ENCODE measurements at regions not wholly inside any gene's neighbourhood (a gene's known extent, or its start where the extent isn't known, plus 50 kb on each side); places are given as distances from the start of the nearest gene placed in this dataset.

DNA sequence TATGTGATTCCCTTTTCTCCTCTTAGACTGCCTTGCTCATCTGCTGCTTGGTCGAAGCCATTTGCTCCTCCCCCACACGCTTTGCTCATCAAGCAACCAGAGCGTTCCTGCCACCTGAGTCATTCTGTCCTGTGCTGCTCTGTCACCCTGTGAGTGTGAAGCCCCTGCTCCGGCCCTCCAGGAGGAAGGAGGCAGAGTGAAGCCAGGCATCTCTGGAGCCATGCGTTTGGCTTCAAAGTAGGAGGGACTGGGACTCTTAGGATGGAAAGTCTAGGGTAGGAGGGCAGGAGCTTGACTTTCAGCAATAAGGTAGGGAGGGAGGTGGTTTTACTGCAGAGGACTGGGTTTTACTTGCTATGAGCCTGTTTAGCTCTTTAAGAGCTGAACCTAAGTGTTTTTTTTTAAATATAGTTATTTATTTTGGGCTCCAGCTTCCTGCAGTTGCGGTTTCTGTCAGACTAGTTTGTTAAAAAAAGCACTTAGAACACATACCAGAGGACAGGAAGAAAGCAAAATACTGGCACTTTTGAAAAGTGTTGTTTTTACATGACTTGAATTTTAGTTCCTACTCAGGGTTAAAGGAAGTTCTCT lies 63.6 kb downstream of the SPINK2 start:
- TF ChIP-seq, protein P1, sequence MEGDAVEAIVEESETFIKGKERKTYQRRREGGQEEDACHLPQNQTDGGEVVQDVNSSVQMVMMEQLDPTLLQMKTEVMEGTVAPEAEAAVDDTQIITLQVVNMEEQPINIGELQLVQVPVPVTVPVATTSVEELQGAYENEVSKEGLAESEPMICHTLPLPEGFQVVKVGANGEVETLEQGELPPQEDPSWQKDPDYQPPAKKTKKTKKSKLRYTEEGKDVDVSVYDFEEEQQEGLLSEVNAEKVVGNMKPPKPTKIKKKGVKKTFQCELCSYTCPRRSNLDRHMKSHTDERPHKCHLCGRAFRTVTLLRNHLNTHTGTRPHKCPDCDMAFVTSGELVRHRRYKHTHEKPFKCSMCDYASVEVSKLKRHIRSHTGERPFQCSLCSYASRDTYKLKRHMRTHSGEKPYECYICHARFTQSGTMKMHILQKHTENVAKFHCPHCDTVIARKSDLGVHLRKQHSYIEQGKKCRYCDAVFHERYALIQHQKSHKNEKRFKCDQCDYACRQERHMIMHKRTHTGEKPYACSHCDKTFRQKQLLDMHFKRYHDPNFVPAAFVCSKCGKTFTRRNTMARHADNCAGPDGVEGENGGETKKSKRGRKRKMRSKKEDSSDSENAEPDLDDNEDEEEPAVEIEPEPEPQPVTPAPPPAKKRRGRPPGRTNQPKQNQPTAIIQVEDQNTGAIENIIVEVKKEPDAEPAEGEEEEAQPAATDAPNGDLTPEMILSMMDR (IDR thresholded peaks at IDR 0.05; ENCODE audit: insufficient read depth, low read length, poor library complexity, severe bottlenecking) = no peak
- Histone ChIP-seq H3K4me3 (ENCODE audit: low read depth, low read length) (no peak overlapping the region), H3K36me3 (ENCODE audit: control insufficient read depth, insufficient read depth, low read length) (no peaks in the 10 kb centered on the region)

DNA sequence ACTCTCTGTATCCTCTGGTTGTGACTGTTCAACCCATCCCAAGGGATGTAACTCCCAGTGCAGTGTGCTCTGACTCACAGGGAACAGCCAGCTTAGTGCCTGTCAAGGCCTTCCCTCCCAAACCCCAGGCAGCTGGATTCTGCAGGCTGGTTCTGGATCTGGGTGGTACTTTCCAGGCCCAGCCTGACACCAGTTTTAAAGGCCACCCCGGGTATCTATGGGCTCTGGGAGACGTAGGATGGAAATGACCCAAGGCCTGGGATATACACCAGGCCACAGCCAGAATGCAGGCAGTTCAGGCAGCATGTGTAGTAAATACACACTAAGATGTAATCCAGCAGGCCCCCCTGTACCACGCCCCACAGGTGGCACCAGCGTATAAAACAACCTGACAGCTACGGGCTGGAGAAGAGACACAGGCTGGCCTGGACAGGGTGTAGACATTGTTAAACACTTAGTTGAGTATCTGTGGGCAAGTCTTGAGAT lies 64.2 kb downstream of the SPINK2 start:
- Histone ChIP-seq H3K27me3 (ENCODE audit: control insufficient read depth, insufficient read depth, low read length) (no peaks in the 10 kb centered on the region), H3K36me3 (ENCODE audit: control insufficient read depth, insufficient read depth, low read length) (no peaks in the 10 kb centered on the region), H3K4me3 (ENCODE audit: low read depth, low read length) (no peak overlapping the region)
- DNase-seq (ENCODE audit: low read depth) = peak; percentile 34
- TF ChIP-seq, protein P1 (IDR thresholded peaks at IDR 0.05; ENCODE audit: insufficient read depth, low read length, poor library complexity, severe bottlenecking) = no peak

More for the DNA sequence above, 63.6 kb downstream of the SPINK2 start:
- peak; percentile 95 for DNase-seq (ENCODE audit: low read depth)
- no peaks in the 10 kb centered on the region for H3K27me3 ChIP-seq (ENCODE audit: control insufficient read depth, insufficient read depth, low read length)

GRCh38 chr4:56755901-56756300 lies 65.6 kb downstream of the SPINK2 start:
- DNase-seq (ENCODE audit: low read depth) = no peak
- TF ChIP-seq, protein P1 (IDR thresholded peaks at IDR 0.05; ENCODE audit: insufficient read depth, low read length, poor library complexity, severe bottlenecking) = no peak
- H3K27me3 ChIP-seq (ENCODE audit: control insufficient read depth, insufficient read depth, low read length) = no peaks in the 10 kb centered on the region

DNA sequence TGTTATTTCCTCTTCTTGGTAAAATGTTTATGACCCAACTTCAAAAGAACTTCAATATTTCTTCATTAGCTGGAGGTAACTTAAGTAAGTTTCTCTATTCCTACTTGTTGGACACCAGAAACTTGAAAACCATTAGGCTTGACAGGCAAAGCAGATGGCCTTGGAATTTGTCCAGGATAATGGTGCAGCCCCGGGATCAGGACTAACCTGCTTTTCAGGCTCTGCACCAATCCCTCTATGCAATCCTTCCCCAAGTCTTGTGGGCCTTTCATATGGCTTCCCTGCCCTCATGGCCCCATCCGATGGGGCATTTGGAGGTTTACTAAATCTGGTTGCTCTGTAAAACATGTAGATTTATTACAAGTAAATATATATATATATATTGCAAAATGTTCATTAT lies 68.5 kb downstream of the SPINK2 start:
- no peak for DNase-seq (ENCODE audit: low read depth)
- TF ChIP-seq, protein P1 (IDR thresholded peaks at IDR 0.05; ENCODE audit: insufficient read depth, low read length, poor library complexity, severe bottlenecking) = no peak
- Histone ChIP-seq H3K27me3 (ENCODE audit: control insufficient read depth, insufficient read depth, low read length) (no peaks in the 10 kb centered on the region), H3K36me3 (ENCODE audit: control insufficient read depth, insufficient read depth, low read length) (no peaks in the 10 kb centered on the region), H3K4me3 (ENCODE audit: low read depth, low read length) (no peak overlapping the region)

More at GRCh38 chr4:56755901-56756300, 65.6 kb downstream of the SPINK2 start:
- Histone ChIP-seq H3K36me3 (ENCODE audit: control insufficient read depth, insufficient read depth, low read length) (no peaks in the 10 kb centered on the region), H3K4me3 (ENCODE audit: low read depth, low read length) (no peak overlapping the region)

DNA sequence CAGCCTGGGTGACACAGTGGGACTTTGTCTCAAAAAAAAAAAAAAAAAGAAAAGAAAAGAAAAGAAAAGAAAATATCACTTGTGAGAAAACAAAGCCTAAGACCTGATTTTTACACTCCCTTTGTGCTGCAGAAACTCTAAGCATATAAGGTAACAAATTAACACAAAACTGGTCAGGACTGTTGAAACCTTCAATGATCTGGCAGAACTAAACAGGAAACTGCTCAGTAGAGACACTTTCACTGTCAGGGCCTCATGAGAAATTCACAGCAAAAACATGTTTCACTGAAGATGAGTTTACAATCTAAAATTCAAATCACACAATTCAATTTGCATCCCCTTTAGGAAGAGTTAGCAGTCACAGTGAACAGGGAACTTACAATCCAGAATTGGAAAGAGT lies 69.1 kb upstream of the HOPX start:
- DNase-seq (ENCODE audit: low read depth) = no peak
- Histone ChIP-seq H3K36me3 (ENCODE audit: control insufficient read depth, insufficient read depth, low read length) (no peaks in the 10 kb centered on the region), H3K4me3 (ENCODE audit: low read depth, low read length) (no peak overlapping the region), H3K27me3 (ENCODE audit: control insufficient read depth, insufficient read depth, low read length) (no peaks in the 10 kb centered on the region)
- TF ChIP-seq, protein P1 (IDR thresholded peaks at IDR 0.05; ENCODE audit: insufficient read depth, low read length, poor library complexity, severe bottlenecking) = no peak

DNA sequence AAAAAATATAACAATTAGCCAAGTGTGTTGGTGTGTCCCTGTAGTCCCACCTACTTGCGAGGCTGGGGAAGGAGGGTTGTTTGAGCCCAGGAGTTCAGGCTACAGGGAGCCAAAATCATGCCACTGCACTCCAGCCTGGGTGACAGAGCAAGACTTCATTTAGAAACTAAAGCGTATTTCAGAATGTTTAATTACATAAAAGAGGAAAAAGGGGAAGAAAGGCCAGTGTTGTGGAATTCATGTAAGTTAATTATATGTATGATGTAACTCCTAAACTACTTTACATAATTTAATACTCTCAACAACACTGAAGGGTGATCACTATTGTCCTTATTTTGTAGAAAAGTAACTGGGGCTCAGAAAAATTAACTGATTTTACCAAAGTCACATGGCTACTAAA lies 67.2 kb upstream of the HOPX start:
- H3K27me3 ChIP-seq (ENCODE audit: control insufficient read depth, insufficient read depth, low read length) = no peaks in the 10 kb centered on the region
- DNase-seq (ENCODE audit: low read depth) = no peak
- no peak overlapping the region for H3K4me3 ChIP-seq (ENCODE audit: low read depth, low read length)
- TF ChIP-seq, protein P1 (IDR thresholded peaks at IDR 0.05; ENCODE audit: insufficient read depth, low read length, poor library complexity, severe bottlenecking) = no peak
- H3K36me3 ChIP-seq (ENCODE audit: control insufficient read depth, insufficient read depth, low read length) = no peaks in the 10 kb centered on the region

Data from kidney epithelial cell (primary cell).